OCI-LY1 (cell line): ENCODE measurements at regions not wholly inside any gene's neighbourhood (a gene's known extent, or its start where the extent isn't known, plus 50 kb on each side); places are given as distances from the start of the nearest gene placed in this dataset.

Experiments used
- H2AFZ ChIP-seq: fragments of 200-600 bp; sonication (generic), shearing (Covaris generic); 2 replicates; pipeline ENCODE4 v1.6.0; 2014; ENCODE audit warnings: antibody characterized with exemption, mild to moderate bottlenecking, low read length
- H3F3A ChIP-seq: fragments of 200-600 bp; sonication (generic), shearing (Covaris generic); 2 replicates; pipeline ENCODE4 v1.6.0; 2014; ENCODE audit warnings: mild to moderate bottlenecking, antibody characterized with exemption, low read length, moderate library complexity; ENCODE audit not compliant: insufficient read depth
- H3K27ac ChIP-seq: fragments of 200-600 bp; sonication (generic); 2 replicates; pipeline ENCODE4 v1.5.1; 2014; ENCODE audit warnings: low read length, mixed run types, mild to moderate bottlenecking, low read depth; ENCODE audit not compliant: poor library complexity, severe bottlenecking
- H3K27me3 ChIP-seq: fragments of 200-600 bp; sonication (generic); 2 replicates; pipeline ENCODE4 v1.6.0; 2014; ENCODE audit warnings: antibody characterized with exemption, mild to moderate bottlenecking, low read length, moderate library complexity; ENCODE audit not compliant: insufficient read depth
- H3K36me3 ChIP-seq: fragments of 200-600 bp; sonication (generic); 2 replicates; pipeline ENCODE4 v1.6.1; 2014; ENCODE audit warnings: mild to moderate bottlenecking, antibody characterized with exemption, low read length, moderate library complexity, mixed read lengths; ENCODE audit not compliant: insufficient read depth
- H3K4me1 ChIP-seq: fragments of 200-600 bp; sonication (generic); 2 replicates; pipeline ENCODE4 v1.5.1; 2014; ENCODE audit warnings: mild to moderate bottlenecking, low read length, moderate library complexity; ENCODE audit not compliant: insufficient read depth, severe bottlenecking
- H3K4me2 ChIP-seq: fragments of 200-600 bp; sonication (generic), shearing (Covaris generic); 2 replicates; pipeline ENCODE4 v1.6.1; 2014; ENCODE audit warnings: low read length
- H3K4me3 ChIP-seq: fragments of 200-600 bp; sonication (generic); 2 replicates; pipeline ENCODE4 v1.5.1; 2014; ENCODE audit warnings: low read length, low read depth, mild to moderate bottlenecking, mixed read lengths; ENCODE audit not compliant: poor library complexity, severe bottlenecking
- H3K79me2 ChIP-seq: fragments of 200-600 bp; shearing (Covaris generic); 2 replicates; pipeline ENCODE4 v1.6.1; 2016; ENCODE audit warnings: mixed run types, low read length, mixed read lengths; ENCODE audit not compliant: insufficient read depth
- H3K9ac ChIP-seq: fragments of 200-600 bp; sonication (generic), shearing (Covaris generic); 2 replicates; pipeline ENCODE4 v1.6.1; 2014; ENCODE audit warnings: mild to moderate bottlenecking, low read length, mixed read lengths
- H3K9me2 ChIP-seq: fragments of 200-600 bp; sonication (generic), shearing (Covaris generic); 2 replicates; pipeline ENCODE4 v1.6.1; 2014; ENCODE audit warnings: low read depth, mild to moderate bottlenecking, low read length, mixed read lengths
- H3K9me3 ChIP-seq: fragments of 200-600 bp; shearing (Covaris generic); 2 replicates; pipeline ENCODE4 v1.6.1; 2014; ENCODE audit warnings: low read length, mixed read lengths
- H4K20me1 ChIP-seq: fragments of 200-600 bp; sonication (generic), shearing (Covaris generic); 2 replicates; pipeline ENCODE4 v1.6.0; 2016; ENCODE audit warnings: mild to moderate bottlenecking, low read length; ENCODE audit not compliant: insufficient read depth
- EZH2 ChIP-seq: fragments of 200-600 bp; sonication (generic), shearing (Covaris generic); IDR thresholded peaks from 2 replicates; pipeline ENCODE4 v1.8.0; 2017; ENCODE audit warnings: borderline replicate concordance, mixed run types, mild to moderate bottlenecking, antibody characterized with exemption, low read length, moderate library complexity, mixed read lengths
- TF ChIP-seq, protein P1 (sequence below): fragments of 200-600 bp; sonication (generic), shearing (Covaris generic); IDR thresholded peaks from 2 replicates; pipeline ENCODE4 v1.5.1; 2017; ENCODE audit warnings: mild to moderate bottlenecking, antibody characterized with exemption, low read length, moderate library complexity, mixed read lengths

DNA sequence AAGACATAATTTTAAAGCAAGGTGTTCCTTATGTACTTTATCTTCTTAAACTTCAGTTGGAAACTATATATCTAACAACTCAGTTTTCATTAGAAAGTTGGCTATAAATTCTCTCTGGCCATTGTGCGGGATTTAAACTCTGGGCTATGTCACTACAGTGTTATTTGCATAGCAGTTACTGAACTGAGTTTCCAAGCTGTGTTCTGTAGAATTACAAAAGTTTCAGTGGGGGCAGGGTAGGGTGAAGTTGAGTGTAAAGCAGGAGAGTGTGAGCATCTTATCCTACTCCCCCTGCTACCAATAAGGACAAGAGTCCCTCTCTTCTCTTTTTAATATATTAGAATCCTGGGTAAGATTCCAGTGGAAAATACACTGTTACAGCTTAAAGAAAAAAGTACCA, 254.5 kb upstream of the SLITRK2 start:
- Histone ChIP-seq H3K4me2 (no peak overlapping the region), H4K20me1 (no peaks in the 10 kb centered on the region), H3K27ac (no peak overlapping the region), H3F3A (no peaks in the 10 kb centered on the region), H3K4me1 (no peaks in the 10 kb centered on the region), H3K27me3 (no peaks in the 10 kb centered on the region), H3K4me3 (no peak overlapping the region), H3K79me2 (no peaks in the 10 kb centered on the region), H3K36me3 (no peaks in the 10 kb centered on the region), H2AFZ (no peak overlapping the region), H3K9me2 (no peaks in the 10 kb centered on the region), H3K9me3 (no peaks in the 10 kb centered on the region), H3K9ac (no peak overlapping the region)
- TF ChIP-seq, protein P1, sequence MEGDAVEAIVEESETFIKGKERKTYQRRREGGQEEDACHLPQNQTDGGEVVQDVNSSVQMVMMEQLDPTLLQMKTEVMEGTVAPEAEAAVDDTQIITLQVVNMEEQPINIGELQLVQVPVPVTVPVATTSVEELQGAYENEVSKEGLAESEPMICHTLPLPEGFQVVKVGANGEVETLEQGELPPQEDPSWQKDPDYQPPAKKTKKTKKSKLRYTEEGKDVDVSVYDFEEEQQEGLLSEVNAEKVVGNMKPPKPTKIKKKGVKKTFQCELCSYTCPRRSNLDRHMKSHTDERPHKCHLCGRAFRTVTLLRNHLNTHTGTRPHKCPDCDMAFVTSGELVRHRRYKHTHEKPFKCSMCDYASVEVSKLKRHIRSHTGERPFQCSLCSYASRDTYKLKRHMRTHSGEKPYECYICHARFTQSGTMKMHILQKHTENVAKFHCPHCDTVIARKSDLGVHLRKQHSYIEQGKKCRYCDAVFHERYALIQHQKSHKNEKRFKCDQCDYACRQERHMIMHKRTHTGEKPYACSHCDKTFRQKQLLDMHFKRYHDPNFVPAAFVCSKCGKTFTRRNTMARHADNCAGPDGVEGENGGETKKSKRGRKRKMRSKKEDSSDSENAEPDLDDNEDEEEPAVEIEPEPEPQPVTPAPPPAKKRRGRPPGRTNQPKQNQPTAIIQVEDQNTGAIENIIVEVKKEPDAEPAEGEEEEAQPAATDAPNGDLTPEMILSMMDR: no peak
- TF ChIP-seq EZH2: no peak

DNA sequence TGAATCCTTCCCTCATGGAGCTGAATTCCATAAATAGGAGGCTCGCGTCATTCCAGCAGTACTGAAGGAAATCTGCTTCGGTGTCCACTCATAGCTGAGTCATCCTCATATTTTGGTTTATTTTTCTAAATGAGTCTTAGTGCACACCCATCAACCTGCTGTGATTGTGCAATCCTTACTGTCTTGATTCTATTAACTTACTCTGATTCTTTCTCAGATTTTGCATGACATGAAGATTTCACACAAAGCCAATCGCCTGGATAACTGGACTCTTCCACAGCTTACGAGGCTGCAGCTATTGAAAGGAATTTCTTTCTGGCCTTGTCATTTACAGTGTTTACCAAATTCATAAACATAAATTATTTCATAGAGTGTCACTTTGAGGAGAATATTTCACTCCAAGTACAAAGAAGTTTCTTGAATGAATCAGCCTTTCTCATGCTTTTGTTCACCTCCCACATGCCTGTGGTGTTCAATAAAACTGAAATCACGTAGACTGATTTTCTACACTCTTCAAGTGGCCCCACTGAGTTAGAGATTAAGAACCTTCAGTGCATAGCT, 207.6 kb upstream of the SLITRK2 start:
- Histone ChIP-seq H2AFZ (no peak overlapping the region), H3K4me1 (no peaks in the 10 kb centered on the region), H3K4me3 (no peak overlapping the region), H4K20me1 (no peaks in the 10 kb centered on the region), H3K4me2 (no peak overlapping the region), H3K9me3 (no peaks in the 10 kb centered on the region), H3K79me2 (no peaks in the 10 kb centered on the region), H3K9ac (no peak overlapping the region), H3K27ac (no peak overlapping the region), H3K27me3 (no peaks in the 10 kb centered on the region), H3K36me3 (no peaks in the 10 kb centered on the region), H3K9me2 (no peaks in the 10 kb centered on the region), H3F3A (no peaks in the 10 kb centered on the region)
- no peak for TF ChIP-seq EZH2
- TF ChIP-seq, protein P1: no peak

DNA sequence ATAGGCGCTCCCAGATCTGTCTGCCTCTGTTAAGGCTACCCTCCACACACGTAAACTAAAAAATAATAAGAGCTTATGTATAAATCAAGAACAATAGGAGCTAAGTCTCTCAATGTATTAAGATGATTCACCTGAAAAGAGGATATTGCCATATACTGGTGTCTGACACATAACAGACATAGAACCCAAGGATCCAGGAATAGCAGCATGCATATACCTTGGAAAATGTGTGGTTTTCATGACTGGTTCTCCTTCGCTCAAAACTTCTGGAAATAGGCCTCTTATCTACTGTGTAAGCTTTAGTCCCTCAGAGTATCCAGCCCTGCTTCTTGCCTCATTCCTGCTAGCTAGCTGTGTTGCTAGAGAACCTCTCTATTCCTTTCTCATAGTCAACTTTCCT, 203.7 kb upstream of the SLITRK2 start:
- Histone ChIP-seq H3K9ac (no peak overlapping the region), H3K4me3 (no peak overlapping the region), H3K79me2 (no peaks in the 10 kb centered on the region), H3K9me3 (no peaks in the 10 kb centered on the region), H2AFZ (no peak overlapping the region), H3K27ac (no peak overlapping the region), H3F3A (no peaks in the 10 kb centered on the region), H3K27me3 (no peaks in the 10 kb centered on the region), H4K20me1 (no peaks in the 10 kb centered on the region), H3K36me3 (no peaks in the 10 kb centered on the region), H3K4me1 (no peaks in the 10 kb centered on the region), H3K9me2 (no peaks in the 10 kb centered on the region), H3K4me2 (no peak overlapping the region)
- TF ChIP-seq EZH2: no peak
- TF ChIP-seq, protein P1: no peak
